GM19193 (cell line): ENCODE measurements at regions not wholly inside any gene's neighbourhood (a gene's known extent, or its start where the extent isn't known, plus 50 kb on each side); places are given as distances from the start of the nearest gene placed in this dataset.

ENCODE experiments used
- POLR2A ChIP-seq: IDR thresholded peaks from 4 replicates; pipeline ENCODE4 v1.6.1; 2011; ENCODE audit not compliant: insufficient read depth, insufficient read length; ENCODE audit errors: extremely low read depth

GRCh38 chr6:164163239-164163638 is 748.7 kb downstream of the QKI start:
- TF ChIP-seq POLR2A: no peak

DNA sequence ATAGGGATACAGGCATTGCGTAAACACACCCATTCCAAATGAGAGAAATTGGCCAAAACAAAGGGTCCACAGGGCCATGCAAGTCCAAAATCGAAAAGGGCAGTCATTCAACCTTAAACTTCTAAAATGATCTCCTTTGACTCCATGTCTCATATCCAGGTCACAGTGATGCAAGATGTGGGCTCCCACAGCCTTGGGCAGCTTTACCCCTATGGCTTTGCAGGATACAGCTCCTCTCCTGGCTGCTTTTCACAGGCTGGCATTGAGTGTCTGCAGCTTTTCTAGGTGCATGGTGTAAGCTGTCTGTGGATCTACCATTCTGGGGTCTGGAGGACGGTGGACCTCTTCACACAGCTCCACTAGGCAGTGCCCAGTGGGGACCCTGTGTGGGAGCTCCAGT is 744.5 kb downstream of the QKI start:
- TF ChIP-seq POLR2A: no peak

DNA sequence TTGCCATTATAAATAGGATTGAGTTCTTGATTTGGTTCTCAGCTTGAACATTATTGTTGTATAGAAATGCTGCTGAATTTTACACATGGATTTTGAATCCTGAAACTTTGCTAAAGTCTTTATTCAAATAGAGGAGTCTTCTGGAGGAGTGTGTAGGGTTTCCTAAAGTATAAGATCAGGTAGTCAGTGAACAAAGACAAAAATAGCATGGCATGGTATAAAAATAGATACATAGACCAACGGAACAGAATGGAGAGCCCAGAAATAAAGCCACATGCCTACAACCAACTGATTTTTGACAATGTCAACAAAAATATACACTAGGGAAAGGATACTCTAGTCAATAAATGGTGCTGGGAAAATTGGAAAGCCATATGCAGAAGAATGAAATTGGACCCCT is 740.1 kb downstream of the QKI start:
- TF ChIP-seq POLR2A: no peak

GRCh38 chr6:164152611-164153010 is 738.1 kb downstream of the QKI start:
- no peak for TF ChIP-seq POLR2A

DNA sequence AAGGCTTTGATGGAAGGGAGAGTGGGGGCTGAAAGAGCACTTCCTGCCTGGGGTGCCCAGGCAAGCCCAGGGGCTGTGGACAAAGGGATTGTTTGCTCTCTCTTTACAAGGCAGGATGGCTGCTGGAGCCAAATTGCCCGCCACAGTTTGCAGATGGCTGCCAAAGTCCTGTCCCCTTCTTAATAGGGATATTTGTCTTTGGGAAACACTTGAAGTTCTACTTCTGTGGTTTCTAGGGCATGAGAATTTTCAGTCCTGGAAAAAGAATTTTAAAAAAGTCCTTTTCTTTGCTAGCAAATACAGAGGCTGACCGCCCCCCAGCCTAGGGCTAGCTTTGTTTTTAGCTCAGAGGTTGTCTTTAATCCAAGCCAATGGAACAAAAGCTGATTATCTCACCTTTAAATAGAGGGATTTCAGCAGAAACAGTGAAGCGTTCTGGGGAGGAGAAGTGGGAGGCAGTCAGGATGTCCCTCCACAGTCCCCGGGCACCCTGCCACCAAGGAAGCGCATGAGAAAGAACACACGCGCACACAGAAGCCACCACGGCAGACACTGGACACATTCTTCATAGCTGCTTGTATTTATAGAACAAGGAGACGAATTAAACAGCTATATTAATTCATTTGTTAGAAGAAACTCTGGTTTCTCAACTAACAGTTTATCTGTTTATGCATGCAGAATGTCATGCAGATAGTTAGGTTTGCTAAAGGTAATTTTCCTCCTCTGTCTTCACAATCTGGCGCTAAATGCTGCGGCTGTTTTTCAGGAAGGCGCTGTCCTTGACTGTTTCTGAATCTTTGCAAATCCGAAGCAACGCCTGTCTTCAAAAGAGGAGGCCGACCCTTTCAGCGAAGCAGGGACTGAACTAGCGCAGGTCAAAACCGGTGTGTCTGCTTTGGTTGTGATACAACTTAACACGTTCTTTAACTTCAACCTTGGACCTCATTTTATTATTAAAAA is 736.9 kb downstream of the QKI start:
- no peak for TF ChIP-seq POLR2A

- no peak for TF ChIP-seq POLR2A
Measured at GRCh38 chr6:164150232-164150631, 735.7 kb downstream of the QKI start.

GRCh38 chr6:164148788-164149187 is 734.3 kb downstream of the QKI start:
- TF ChIP-seq POLR2A: no peak

DNA sequence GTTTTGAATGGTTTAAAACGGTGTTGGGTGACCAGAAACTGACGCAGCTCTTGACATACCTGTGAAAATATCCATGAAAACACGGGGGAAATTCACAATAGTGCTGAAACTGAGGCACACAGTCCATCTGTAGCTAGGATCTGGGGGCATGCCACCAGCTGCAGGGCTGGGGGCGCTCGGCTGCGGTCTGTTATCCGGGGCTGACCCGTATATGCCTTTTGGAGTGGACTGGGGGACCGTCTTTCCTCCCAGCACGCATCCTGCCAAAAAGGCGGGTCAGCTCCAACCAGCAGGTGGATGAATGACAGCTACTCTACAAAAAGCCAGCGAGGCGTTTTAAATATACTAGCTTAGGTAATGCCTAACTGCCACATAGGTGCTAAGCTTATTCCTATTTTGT is 729.8 kb downstream of the QKI start:
- no peak for TF ChIP-seq POLR2A

DNA sequence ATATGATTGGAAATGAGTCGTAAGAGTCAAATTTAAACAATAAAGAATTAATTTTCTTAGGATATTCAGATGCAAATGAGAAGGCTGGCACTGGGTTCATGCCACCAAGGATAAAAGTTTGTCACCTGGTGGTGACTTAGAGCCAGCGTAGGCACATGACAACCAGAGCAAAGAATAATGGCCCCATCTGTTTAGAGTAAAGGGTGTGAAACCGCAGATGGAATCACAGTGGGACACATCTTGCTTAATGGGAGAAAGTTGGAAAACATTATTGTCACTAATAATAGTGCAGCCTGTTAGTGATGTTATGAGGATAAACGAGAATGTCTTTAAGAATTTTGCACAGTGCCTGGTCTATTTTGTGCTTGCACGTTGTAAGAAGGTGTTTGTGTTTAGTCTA is 727.8 kb downstream of the QKI start:
- TF ChIP-seq POLR2A: no peak

DNA sequence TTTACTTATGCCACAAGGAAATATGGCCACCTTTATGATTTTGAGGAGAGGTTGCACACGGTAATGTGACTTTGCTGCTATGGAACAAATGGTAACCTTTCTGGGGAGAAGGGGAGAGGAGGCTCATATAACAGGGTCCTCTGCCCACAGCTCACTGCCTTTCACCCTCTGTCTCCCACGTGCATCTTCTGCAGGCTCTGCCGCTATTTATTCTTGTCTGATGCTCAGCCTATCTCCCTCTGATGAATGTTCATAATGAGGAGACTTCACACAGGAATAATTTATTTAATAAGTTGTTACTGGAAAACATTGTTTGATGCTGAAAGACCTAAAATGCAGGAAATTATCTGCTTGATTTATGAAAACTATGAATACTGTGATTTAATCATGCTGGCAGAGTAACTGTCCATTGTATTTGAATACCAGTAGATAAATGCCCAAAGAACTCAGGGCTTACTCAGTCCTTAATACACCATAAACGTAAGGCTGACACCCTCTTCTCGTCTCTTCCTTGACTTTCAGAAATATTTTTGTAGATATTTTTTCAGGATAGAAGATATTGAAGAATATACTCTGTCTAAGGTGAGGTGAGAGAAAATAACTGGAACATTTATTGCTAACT is 721.1 kb downstream of the QKI start:
- no peak for TF ChIP-seq POLR2A

- no peak for TF ChIP-seq POLR2A
Measured at GRCh38 chr6:164133095-164133494, 718.6 kb downstream of the QKI start.

- TF ChIP-seq POLR2A: no peak
Measured at GRCh38 chr6:164130585-164130984, 716.1 kb downstream of the QKI start.

DNA sequence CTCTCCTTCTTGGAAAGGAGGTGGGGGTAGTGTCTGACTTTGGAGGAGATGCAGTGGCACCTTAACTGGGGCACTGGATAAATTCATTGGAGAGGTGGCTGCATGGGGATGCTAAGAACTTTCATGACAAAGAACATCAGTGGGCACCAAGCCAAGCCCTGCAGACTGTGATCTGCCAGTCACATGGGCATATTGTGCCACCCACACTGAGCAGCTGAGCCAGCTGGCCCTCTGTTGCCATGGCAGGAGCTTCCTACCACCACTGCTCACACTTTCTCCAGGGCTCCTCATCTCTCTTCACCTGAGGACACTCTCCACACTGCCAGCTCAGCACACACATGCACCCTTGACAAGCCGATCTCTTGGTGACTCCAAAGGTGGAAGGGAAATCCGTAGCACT is 715.6 kb downstream of the QKI start:
- TF ChIP-seq POLR2A: no peak

DNA sequence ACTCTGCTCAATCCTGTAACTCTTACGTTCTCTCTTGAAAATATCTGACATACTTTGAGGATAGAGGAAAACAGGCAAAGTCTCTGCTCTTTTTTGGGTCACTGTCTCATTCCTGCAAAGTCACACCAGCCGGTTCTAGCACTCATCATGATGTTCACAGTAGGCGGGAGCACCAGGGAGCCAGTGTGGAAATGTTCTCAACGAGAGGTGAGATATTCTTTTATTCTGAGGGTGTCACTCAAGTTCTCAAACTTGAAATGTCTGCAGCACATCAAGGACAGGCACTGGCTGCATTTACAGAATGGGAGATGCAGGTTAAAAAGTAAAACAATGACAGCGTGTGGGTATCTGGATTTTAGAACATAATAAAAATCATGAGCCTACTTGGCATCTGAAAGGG is 714.7 kb downstream of the QKI start:
- TF ChIP-seq POLR2A: no peak

- TF ChIP-seq POLR2A: no peak
Measured at GRCh38 chr6:164128101-164128500, 713.6 kb downstream of the QKI start.

DNA sequence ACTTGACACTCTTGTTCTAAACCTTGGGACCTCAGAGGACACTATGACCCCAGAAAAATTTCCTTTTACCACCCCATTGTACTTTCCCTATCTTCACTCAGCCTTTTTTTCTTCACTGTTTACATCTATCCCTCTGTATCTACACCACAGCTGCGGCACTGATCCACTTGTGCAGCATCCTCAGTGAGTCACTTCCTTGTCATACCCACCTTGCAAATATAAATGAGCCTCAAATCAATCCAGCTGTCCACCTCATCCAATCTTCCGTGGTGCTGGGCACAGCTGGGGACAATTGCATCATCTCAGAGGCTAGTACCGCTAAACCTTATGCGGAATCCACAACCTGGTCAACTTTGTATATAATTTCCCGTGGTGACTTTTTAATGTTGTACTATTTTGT is 710.5 kb downstream of the QKI start:
- TF ChIP-seq POLR2A: no peak
